NCI-H2227 (cell line): ENCODE measurements at regions not wholly inside any gene's neighbourhood (a gene's known extent, or its start where the extent isn't known, plus 50 kb on each side); places are given as distances from the start of the nearest gene placed in this dataset.
"Not testable (repeated sequence)": the region's sequence is repeated elsewhere in the genome, so short reads cannot be mapped to it uniquely, and the experiment has no call there.

Source experiments
- DNase-seq: peaks from one replicate; lab custom pipeline; 2025; ENCODE audit not compliant: unreplicated experiment; lab: John Stamatoyannopoulos, UW

- DNase-seq: no peak
Measured at GRCh38 chr13:71382285-71382684, 484.7 kb downstream of the DACH1 start.

- DNase-seq: no peak
Measured at GRCh38 chr13:71380191-71380590, 486.8 kb downstream of the DACH1 start.

DNA sequence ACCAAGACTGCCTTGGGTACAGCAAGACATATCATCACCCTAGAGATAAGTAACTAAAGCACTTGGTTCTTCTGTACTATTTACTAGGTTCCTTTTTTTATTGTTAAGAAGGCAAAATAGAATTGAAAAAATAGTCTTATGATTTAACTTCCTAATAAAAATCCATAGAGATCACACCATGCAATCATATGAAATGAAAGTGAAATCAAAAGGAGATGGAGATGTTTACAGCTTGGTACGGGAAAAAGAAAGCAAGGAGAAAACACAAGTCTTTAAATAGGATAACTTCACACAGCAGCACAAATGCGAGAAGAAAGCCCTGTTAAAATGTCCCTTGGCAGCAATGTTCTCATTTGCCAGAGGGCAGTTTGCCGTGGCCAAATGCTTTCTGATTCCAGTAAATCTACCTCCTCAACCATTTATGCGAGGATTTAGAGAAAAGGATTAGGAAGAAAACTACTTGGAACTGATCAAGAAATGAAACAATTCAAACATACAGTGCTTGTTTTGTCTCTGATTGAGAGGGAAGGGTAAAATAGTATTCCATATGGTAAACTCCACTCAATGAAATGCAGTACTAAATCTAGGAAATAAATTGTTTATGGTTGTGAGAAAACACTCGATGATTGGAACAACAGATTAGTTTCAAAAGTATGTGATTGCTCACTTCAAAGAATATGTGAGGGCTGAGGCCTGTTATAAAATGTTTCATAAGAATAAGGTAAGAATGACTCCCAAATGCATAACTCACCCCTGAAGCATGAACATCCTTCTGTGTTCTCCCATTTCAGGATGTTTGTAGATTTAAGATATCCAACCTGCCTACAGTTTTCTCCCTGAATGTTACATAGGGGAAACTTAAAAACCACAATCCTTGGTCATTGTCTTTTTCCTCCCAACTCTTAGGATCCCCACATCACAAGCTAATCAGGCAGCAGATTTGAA lies 487.8 kb downstream of the DACH1 start:
- DNase-seq: no peak

- DNase-seq: no peak
Measured at GRCh38 chr13:71374471-71375049, 492.4 kb downstream of the DACH1 start.

- no peak for DNase-seq
Measured at GRCh38 chr13:71368336-71368735, 498.7 kb downstream of the DACH1 start.

- DNase-seq: no peak
Measured at GRCh38 chr13:71360041-71360440, 507.0 kb downstream of the DACH1 start.

- DNase-seq: no peak
Measured at GRCh38 chr13:71359641-71360040, 507.4 kb downstream of the DACH1 start.

DNA sequence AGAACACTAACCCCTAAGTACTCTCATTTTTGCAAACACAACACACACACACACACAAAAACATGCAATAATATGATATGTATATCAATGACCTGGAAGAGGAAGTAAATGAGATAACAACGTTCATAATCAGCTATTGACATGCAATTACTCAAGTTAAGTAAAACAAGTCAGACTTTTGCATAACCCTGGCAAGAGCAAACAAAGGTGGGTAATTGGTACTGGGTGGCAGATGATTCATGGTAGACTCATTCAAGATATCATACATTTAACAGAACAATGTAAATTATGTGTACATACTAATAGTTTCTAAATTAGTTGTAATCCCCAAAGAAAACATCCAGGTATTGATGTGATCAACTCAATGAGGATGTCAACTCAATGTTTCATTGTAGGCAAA lies 508.8 kb downstream of the DACH1 start:
- no peak for DNase-seq

- no peak for DNase-seq
Measured at GRCh38 chr13:71355010-71355409, 512.0 kb downstream of the DACH1 start.

GRCh38 chr13:71350886-71351285 lies 516.1 kb downstream of the DACH1 start:
- DNase-seq: no peak

- not testable (repeated sequence) for DNase-seq
Measured at GRCh38 chr13:71345856-71346255, 521.1 kb downstream of the DACH1 start.

GRCh38 chr13:71339736-71340135 lies 527.3 kb downstream of the DACH1 start:
- no peak for DNase-seq

- DNase-seq: no peak
Measured at GRCh38 chr13:71339005-71339404, 528.0 kb downstream of the DACH1 start.

DNA sequence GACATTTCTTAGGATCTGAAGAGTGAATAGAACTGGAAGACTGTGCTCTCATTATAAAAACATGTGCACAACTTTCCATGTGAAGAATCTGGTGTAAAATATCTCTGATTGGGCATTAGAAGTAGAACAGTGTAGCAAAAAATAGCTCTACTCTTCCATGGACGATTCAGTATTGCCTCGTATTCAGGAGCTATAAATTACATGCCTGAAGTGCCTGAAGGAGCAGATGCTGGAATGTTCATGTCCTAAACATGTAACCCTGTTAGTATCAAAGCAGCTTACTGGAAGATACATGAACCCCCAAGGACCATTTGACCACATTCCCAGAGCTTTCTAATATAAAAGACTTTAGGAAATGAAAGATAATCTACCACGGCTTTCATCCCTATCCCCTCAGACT lies 528.9 kb downstream of the DACH1 start:
- DNase-seq: no peak

- DNase-seq: no peak
Measured at GRCh38 chr13:71327266-71327665, 539.7 kb downstream of the DACH1 start.

DNA sequence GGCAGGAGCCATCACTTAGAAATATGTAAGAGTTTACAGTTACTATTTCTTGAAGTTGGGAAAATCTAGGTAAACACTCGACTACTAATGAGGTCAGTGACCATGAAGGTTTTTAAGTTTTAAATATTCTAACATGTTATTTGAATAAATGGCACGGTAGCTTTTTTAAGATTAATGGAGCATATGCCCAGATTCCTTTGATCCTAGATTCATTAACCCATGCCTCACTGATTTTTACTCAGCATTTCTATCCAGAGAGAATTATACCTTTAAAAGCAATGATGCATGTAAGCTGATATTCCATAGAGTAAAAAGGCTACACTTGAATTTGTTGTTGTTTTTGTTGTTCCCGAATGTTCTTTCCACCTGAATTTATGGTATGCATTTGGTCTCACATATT lies 541.4 kb downstream of the DACH1 start:
- no peak for DNase-seq

- no peak for DNase-seq
Measured at GRCh38 chr13:71323266-71323665, 543.7 kb downstream of the DACH1 start.

GRCh38 chr13:71320452-71320851 lies 546.6 kb downstream of the DACH1 start:
- no peak for DNase-seq

GRCh38 chr13:71316792-71317363 lies 550.1 kb downstream of the DACH1 start:
- DNase-seq: no peak

DNA sequence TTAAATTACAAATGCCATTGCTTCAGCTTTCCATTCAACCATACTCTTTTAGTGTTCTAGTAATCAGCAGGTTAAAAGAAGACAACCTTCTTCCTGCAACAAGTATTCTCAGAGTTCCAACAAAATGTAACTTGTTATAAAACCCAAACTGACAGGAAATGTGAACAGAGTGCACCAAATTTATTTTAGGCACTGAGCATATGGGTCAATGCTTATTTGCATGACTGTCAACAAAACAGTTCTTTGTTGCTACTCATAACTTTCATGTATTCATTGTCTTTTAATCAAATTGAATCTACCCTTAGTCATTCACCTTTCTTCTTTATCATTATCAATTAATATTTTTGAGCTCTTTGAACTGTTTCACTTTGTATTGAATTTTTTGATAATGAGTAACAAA lies 554.1 kb downstream of the DACH1 start:
- no peak for DNase-seq

GRCh38 chr13:71309905-71310304 lies 557.1 kb downstream of the DACH1 start:
- DNase-seq: no peak

- no peak for DNase-seq
Measured at GRCh38 chr13:71306821-71307220, 560.2 kb downstream of the DACH1 start.
